ENCODE measurements at regions not wholly inside any gene's neighbourhood (a gene's known extent, or its start where the extent isn't known, plus 50 kb on each side); places are given as distances from the start of the nearest gene placed in this dataset.

DNA sequence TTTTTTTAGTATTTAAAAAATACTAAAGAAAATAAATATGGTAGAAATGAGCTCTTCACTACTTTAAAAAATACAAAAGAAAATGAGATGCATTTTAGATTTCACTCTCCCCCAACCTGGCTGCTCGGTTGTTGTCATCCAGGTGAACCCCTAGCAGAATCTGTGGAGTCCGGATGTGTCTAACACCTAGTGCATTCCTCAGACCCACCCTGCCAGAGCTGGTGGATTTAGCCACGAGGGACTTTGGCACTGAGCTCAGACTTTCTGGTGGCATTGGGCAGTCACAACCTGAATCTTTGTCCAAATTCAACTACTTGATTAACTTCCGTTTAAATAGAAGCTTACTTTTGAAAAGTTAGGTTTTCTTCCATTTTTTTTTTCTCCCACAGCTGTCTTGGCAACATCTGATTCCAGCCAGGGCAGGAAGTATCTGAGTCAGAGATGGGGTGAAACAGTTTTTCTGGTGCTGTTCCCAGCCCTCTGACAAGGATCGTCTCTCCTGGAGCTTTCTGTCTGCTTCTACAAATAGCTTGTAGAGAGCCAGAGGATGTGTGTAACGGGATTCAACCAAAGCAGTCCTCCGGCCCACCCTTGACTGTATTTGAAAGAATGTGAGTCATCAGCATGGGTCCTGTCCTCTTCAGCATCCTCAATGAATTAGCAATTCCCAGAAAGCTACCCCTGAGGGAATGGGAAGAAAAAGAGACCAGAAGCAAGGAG, 301.8 kb upstream of the MCTP2 start:
- TF ChIP-seq, protein P1, sequence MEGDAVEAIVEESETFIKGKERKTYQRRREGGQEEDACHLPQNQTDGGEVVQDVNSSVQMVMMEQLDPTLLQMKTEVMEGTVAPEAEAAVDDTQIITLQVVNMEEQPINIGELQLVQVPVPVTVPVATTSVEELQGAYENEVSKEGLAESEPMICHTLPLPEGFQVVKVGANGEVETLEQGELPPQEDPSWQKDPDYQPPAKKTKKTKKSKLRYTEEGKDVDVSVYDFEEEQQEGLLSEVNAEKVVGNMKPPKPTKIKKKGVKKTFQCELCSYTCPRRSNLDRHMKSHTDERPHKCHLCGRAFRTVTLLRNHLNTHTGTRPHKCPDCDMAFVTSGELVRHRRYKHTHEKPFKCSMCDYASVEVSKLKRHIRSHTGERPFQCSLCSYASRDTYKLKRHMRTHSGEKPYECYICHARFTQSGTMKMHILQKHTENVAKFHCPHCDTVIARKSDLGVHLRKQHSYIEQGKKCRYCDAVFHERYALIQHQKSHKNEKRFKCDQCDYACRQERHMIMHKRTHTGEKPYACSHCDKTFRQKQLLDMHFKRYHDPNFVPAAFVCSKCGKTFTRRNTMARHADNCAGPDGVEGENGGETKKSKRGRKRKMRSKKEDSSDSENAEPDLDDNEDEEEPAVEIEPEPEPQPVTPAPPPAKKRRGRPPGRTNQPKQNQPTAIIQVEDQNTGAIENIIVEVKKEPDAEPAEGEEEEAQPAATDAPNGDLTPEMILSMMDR (IDR thresholded peaks at IDR 0.05) = no peak
- TF ChIP-seq POLR2AphosphoS5 (IDR thresholded peaks at IDR 0.05) (no peak), POLR2A (IDR thresholded peaks at IDR 0.05) (no peak)
